ENCODE measurements at regions not wholly inside any gene's neighbourhood (a gene's known extent, or its start where the extent isn't known, plus 50 kb on each side); places are given as distances from the start of the nearest gene placed in this dataset.
"Not testable (repeated sequence)": the region's sequence is repeated elsewhere in the genome, so short reads cannot be mapped to it uniquely, and the experiment has no call there.

- not testable (repeated sequence) for H2BK120ac ChIP-seq (ENCODE audit: low read depth, low read length); H3K4me1 ChIP-seq (ENCODE audit: control insufficient read depth, low read depth, low read length); H4K8ac ChIP-seq (ENCODE audit: low read depth, low read length); H3K36me3 ChIP-seq (ENCODE audit: control insufficient read depth, insufficient read depth, low read length); H3K4ac ChIP-seq (ENCODE audit: low read depth, low read length); H2AK5ac ChIP-seq (ENCODE audit: low read length); H3K27me3 ChIP-seq (ENCODE audit: insufficient read depth, low read length, poor library complexity); H3K4me2 ChIP-seq (ENCODE audit: low read length); DNase-seq; H3K23ac ChIP-seq (ENCODE audit: low read length); H4K5ac ChIP-seq (ENCODE audit: low read length); H3K79me2 ChIP-seq (ENCODE audit: control insufficient read depth, insufficient read depth, low read length); H3K18ac ChIP-seq (ENCODE audit: low read length); H3K4me3 ChIP-seq (ENCODE audit: low read length); H3K9ac ChIP-seq (ENCODE audit: low read length); H2BK5ac ChIP-seq (ENCODE audit: low read length); H3K79me1 ChIP-seq (ENCODE audit: low read length); H2BK15ac ChIP-seq (replicated peaks; ENCODE audit: low read depth); H3K56ac ChIP-seq (ENCODE audit: low read length); H3K27ac ChIP-seq (ENCODE audit: low read depth, low read length)
- no CpG with 5 or more reads among the region's 8 CpGs for WGBS (ENCODE audit: extremely low coverage, insufficient coverage, low lambda C conversion rate)
These were observed 331.3 kb upstream of the CNR1 start for GRCh38 chr6:88497403-88497802.

- no peak for DNase-seq
- no CpG with 5 or more reads among the region's 3 CpGs for WGBS (ENCODE audit: extremely low coverage, insufficient coverage, low lambda C conversion rate)
- Histone ChIP-seq H3K4me2 (ENCODE audit: low read length) (no peak overlapping the region), H3K23ac (ENCODE audit: low read length) (no peak overlapping the region), H3K4me1 (ENCODE audit: control insufficient read depth, low read depth, low read length) (no peaks in the 10 kb centered on the region), H3K56ac (ENCODE audit: low read length) (no peak overlapping the region), H4K8ac (ENCODE audit: low read depth, low read length) (no peak overlapping the region), H3K36me3 (ENCODE audit: control insufficient read depth, insufficient read depth, low read length) (no peaks in the 10 kb centered on the region), H3K79me2 (ENCODE audit: control insufficient read depth, insufficient read depth, low read length) (no peaks in the 10 kb centered on the region), H3K4me3 (ENCODE audit: low read length) (no peak overlapping the region), H3K27me3 (ENCODE audit: insufficient read depth, low read length, poor library complexity) (no peaks in the 10 kb centered on the region), H3K9ac (ENCODE audit: low read length) (no peak overlapping the region), H2AK5ac (ENCODE audit: low read length) (no peak overlapping the region), H2BK120ac (ENCODE audit: low read depth, low read length) (no peak overlapping the region), H4K5ac (ENCODE audit: low read length) (no peak overlapping the region), H3K79me1 (ENCODE audit: low read length) (no peaks in the 10 kb centered on the region), H3K27ac (ENCODE audit: low read depth, low read length) (no peak overlapping the region), H3K4ac (ENCODE audit: low read depth, low read length) (no peak overlapping the region), H2BK5ac (ENCODE audit: low read length) (no peak overlapping the region), H3K18ac (ENCODE audit: low read length) (no peak overlapping the region), H2BK15ac (replicated peaks; ENCODE audit: low read depth) (no peak overlapping the region)
These were observed 328.4 kb upstream of the CNR1 start for GRCh38 chr6:88494401-88495140.

GRCh38 chr6:88493717-88494116, 327.6 kb upstream of the CNR1 start:
- H3K36me3 ChIP-seq (ENCODE audit: control insufficient read depth, insufficient read depth, low read length): no peaks in the 10 kb centered on the region
- H3K23ac ChIP-seq (ENCODE audit: low read length): no peak overlapping the region
- no peaks in the 10 kb centered on the region for H3K79me1 ChIP-seq (ENCODE audit: low read length)
- H3K27me3 ChIP-seq (ENCODE audit: insufficient read depth, low read length, poor library complexity): no peaks in the 10 kb centered on the region
- no peak overlapping the region for H3K18ac ChIP-seq (ENCODE audit: low read length)
- no peak for DNase-seq
- no peak overlapping the region for H3K4ac ChIP-seq (ENCODE audit: low read depth, low read length)
- no peak overlapping the region for H3K27ac ChIP-seq (ENCODE audit: low read depth, low read length)
- no peak overlapping the region for H4K5ac ChIP-seq (ENCODE audit: low read length)
- no peak overlapping the region for H2BK5ac ChIP-seq (ENCODE audit: low read length)
- H3K56ac ChIP-seq (ENCODE audit: low read length): no peak overlapping the region
- no peak overlapping the region for H4K8ac ChIP-seq (ENCODE audit: low read depth, low read length)
- H3K4me2 ChIP-seq (ENCODE audit: low read length): no peak overlapping the region
- whole genome bisulfite sequencing (ENCODE audit: extremely low coverage, insufficient coverage, low lambda C conversion rate): no CpG with 5 or more reads among the region's 2 CpGs
- no peak overlapping the region for H2BK120ac ChIP-seq (ENCODE audit: low read depth, low read length)
- H2AK5ac ChIP-seq (ENCODE audit: low read length): no peak overlapping the region
- no peak overlapping the region for H3K4me3 ChIP-seq (ENCODE audit: low read length)
- no peaks in the 10 kb centered on the region for H3K4me1 ChIP-seq (ENCODE audit: control insufficient read depth, low read depth, low read length)
- no peak overlapping the region for H2BK15ac ChIP-seq (replicated peaks; ENCODE audit: low read depth)
- H3K9ac ChIP-seq (ENCODE audit: low read length): no peak overlapping the region
- no peaks in the 10 kb centered on the region for H3K79me2 ChIP-seq (ENCODE audit: control insufficient read depth, insufficient read depth, low read length)

GRCh38 chr6:88492824-88493223, 326.7 kb upstream of the CNR1 start:
- H3K4me3 ChIP-seq (ENCODE audit: low read length): no peak overlapping the region
- no CpG with 5 or more reads among the region's 2 CpGs for WGBS (ENCODE audit: extremely low coverage, insufficient coverage, low lambda C conversion rate)
- no peaks in the 10 kb centered on the region for H3K36me3 ChIP-seq (ENCODE audit: control insufficient read depth, insufficient read depth, low read length)
- no peaks in the 10 kb centered on the region for H3K27me3 ChIP-seq (ENCODE audit: insufficient read depth, low read length, poor library complexity)
- no peak overlapping the region for H3K23ac ChIP-seq (ENCODE audit: low read length)
- no peak overlapping the region for H4K5ac ChIP-seq (ENCODE audit: low read length)
- H3K4me1 ChIP-seq (ENCODE audit: control insufficient read depth, low read depth, low read length): no peaks in the 10 kb centered on the region
- no peak overlapping the region for H4K8ac ChIP-seq (ENCODE audit: low read depth, low read length)
- H2AK5ac ChIP-seq (ENCODE audit: low read length): no peak overlapping the region
- H2BK120ac ChIP-seq (ENCODE audit: low read depth, low read length): no peak overlapping the region
- H3K4ac ChIP-seq (ENCODE audit: low read depth, low read length): no peak overlapping the region
- peak; percentile 50 for DNase-seq
- no peaks in the 10 kb centered on the region for H3K79me1 ChIP-seq (ENCODE audit: low read length)
- H3K9ac ChIP-seq (ENCODE audit: low read length): no peak overlapping the region
- no peak overlapping the region for H3K4me2 ChIP-seq (ENCODE audit: low read length)
- H3K56ac ChIP-seq (ENCODE audit: low read length): no peak overlapping the region
- no peak overlapping the region for H2BK15ac ChIP-seq (replicated peaks; ENCODE audit: low read depth)
- no peak overlapping the region for H3K27ac ChIP-seq (ENCODE audit: low read depth, low read length)
- H2BK5ac ChIP-seq (ENCODE audit: low read length): no peak overlapping the region
- H3K18ac ChIP-seq (ENCODE audit: low read length): no peak overlapping the region
- no peaks in the 10 kb centered on the region for H3K79me2 ChIP-seq (ENCODE audit: control insufficient read depth, insufficient read depth, low read length)

- Histone ChIP-seq H3K18ac (ENCODE audit: low read length) (no peak overlapping the region), H3K23ac (ENCODE audit: low read length) (no peak overlapping the region), H3K9ac (ENCODE audit: low read length) (no peak overlapping the region), H3K4me2 (ENCODE audit: low read length) (no peak overlapping the region), H3K4me1 (ENCODE audit: control insufficient read depth, low read depth, low read length) (no peaks in the 10 kb centered on the region), H4K8ac (ENCODE audit: low read depth, low read length) (no peak overlapping the region), H2BK15ac (replicated peaks; ENCODE audit: low read depth) (no peak overlapping the region), H3K4ac (ENCODE audit: low read depth, low read length) (no peak overlapping the region), H3K27me3 (ENCODE audit: insufficient read depth, low read length, poor library complexity) (no peaks in the 10 kb centered on the region), H3K79me2 (ENCODE audit: control insufficient read depth, insufficient read depth, low read length) (no peaks in the 10 kb centered on the region), H3K4me3 (ENCODE audit: low read length) (no peak overlapping the region), H4K5ac (ENCODE audit: low read length) (no peak overlapping the region), H3K27ac (ENCODE audit: low read depth, low read length) (no peak overlapping the region), H2BK120ac (ENCODE audit: low read depth, low read length) (no peak overlapping the region), H3K36me3 (ENCODE audit: control insufficient read depth, insufficient read depth, low read length) (no peaks in the 10 kb centered on the region), H3K79me1 (ENCODE audit: low read length) (no peaks in the 10 kb centered on the region), H3K56ac (ENCODE audit: low read length) (no peak overlapping the region), H2AK5ac (ENCODE audit: low read length) (no peak overlapping the region), H2BK5ac (ENCODE audit: low read length) (no peak overlapping the region)
- no peak for DNase-seq
- WGBS (ENCODE audit: extremely low coverage, insufficient coverage, low lambda C conversion rate): no CpG with 5 or more reads among the region's 2 CpGs
These were observed 326.1 kb upstream of the CNR1 start for GRCh38 chr6:88492241-88492640.
